ENCODE measurements at regions not wholly inside any gene's neighbourhood (a gene's known extent, or its start where the extent isn't known, plus 50 kb on each side); places are given as distances from the start of the nearest gene placed in this dataset.

- TF ChIP-seq CTCF (IDR thresholded peaks at IDR 0.05; ENCODE audit: extremely low read depth, insufficient read depth, missing control alignments), result no peak
- in situ Hi-C loops (cut with MboI; ENCODE audit: low pct_unique_long_range_greater_than_20kb, low sequenced_read_pairs, unreplicated experiment), result no loop called here
- no peak for DNase-seq (ENCODE audit: low spot score)
Observed at GRCh38 chr3:16721494-16721893, 116.3 kb upstream of the DAZL start.

GRCh38 chr3:16723978-16724377 is 118.8 kb upstream of the DAZL start:
- no peak for DNase-seq (ENCODE audit: low spot score)
- no peak for TF ChIP-seq CTCF (IDR thresholded peaks at IDR 0.05; ENCODE audit: extremely low read depth, insufficient read depth, missing control alignments)
- in situ Hi-C loops (cut with MboI; ENCODE audit: low pct_unique_long_range_greater_than_20kb, low sequenced_read_pairs, unreplicated experiment), result no loop called here

- in situ Hi-C loops (cut with MboI; ENCODE audit: low pct_unique_long_range_greater_than_20kb, low sequenced_read_pairs, unreplicated experiment), result no loop called here
- DNase-seq (ENCODE audit: low spot score), result no peak
- no peak for TF ChIP-seq CTCF (IDR thresholded peaks at IDR 0.05; ENCODE audit: extremely low read depth, insufficient read depth, missing control alignments)
Observed at GRCh38 chr3:16724487-16724886, 119.3 kb upstream of the DAZL start.

- in situ Hi-C loops (cut with MboI; ENCODE audit: low pct_unique_long_range_greater_than_20kb, low sequenced_read_pairs, unreplicated experiment), result no loop called here
Observed at GRCh38 chr3:16725972-16726371, 120.7 kb upstream of the DAZL start.

GRCh38 chr3:16728770-16729745 is 123.8 kb upstream of the DAZL start:
- no peak for DNase-seq (ENCODE audit: low spot score)
- no peak for TF ChIP-seq CTCF (IDR thresholded peaks at IDR 0.05; ENCODE audit: extremely low read depth, insufficient read depth, missing control alignments)
- in situ Hi-C loops (cut with MboI; ENCODE audit: low pct_unique_long_range_greater_than_20kb, low sequenced_read_pairs, unreplicated experiment), result no loop called here

More at GRCh38 chr3:16725972-16726371, 120.7 kb upstream of the DAZL start:
- no peak for TF ChIP-seq CTCF (IDR thresholded peaks at IDR 0.05; ENCODE audit: extremely low read depth, insufficient read depth, missing control alignments)
- DNase-seq (ENCODE audit: low spot score), result no peak

GRCh38 chr3:16738451-16738850 is 133.2 kb upstream of the DAZL start:
- no peak for TF ChIP-seq CTCF (IDR thresholded peaks at IDR 0.05; ENCODE audit: extremely low read depth, insufficient read depth, missing control alignments)
- in situ Hi-C loops (cut with MboI; ENCODE audit: low pct_unique_long_range_greater_than_20kb, low sequenced_read_pairs, unreplicated experiment), result no loop called here

More at GRCh38 chr3:16738451-16738850, 133.2 kb upstream of the DAZL start:
- DNase-seq (ENCODE audit: low spot score), result no peak

Measured in GM13977 (cell line).